K562 (cell line): ENCODE measurements at regions not wholly inside any gene's neighbourhood (a gene's known extent, or its start where the extent isn't known, plus 50 kb on each side); places are given as distances from the start of the nearest gene placed in this dataset.
A peak's percentile ranks its signal among the peaks of the same experiment; 100 is the strongest.

Experiments used
- ADNP ChIP-seq: fragments of 200-800 bp; sonication (Bioruptor generic); IDR thresholded peaks from 2 replicates; pipeline ENCODE4 v1.6.1; 2016; ENCODE audit warnings: missing genetic modification characterization, missing compliant biosample characterization
- ATF7 ChIP-seq: fragments of 450-650 bp; IDR thresholded peaks from 2 replicates; pipeline ENCODE4 v1.7.1; 2014; ENCODE audit warnings: mild to moderate bottlenecking, moderate library complexity
- JUND ChIP-seq, 2 experiments: IDR thresholded peaks; 2 replicates in 1 of 2; 3 replicates in 1 of 2; pipeline ENCODE4 v1.6.1; 2011; ENCODE audit warnings: borderline replicate concordance in 2 of 2, low read depth in 2 of 2, low read length in 2 of 2, improper control_type of control experiment in 1 of 2, missing biosample characterization in 1 of 2, missing genetic modification characterization in 1 of 2, missing genetic modification reagents in 1 of 2
- KAT7 ChIP-seq: sonication (generic); formaldehyde crosslinking; IDR thresholded peaks from 2 replicates; pipeline ENCODE4 v1.8.0; 2022; ENCODE audit warnings: missing genetic modification reagents, mild to moderate bottlenecking, borderline replicate concordance
- MAFG ChIP-seq: fragments of 450-650 bp; conservative IDR thresholded peaks from 2 replicates; pipeline ENCODE4 v1.6.1; 2016; ENCODE audit warnings: missing genetic modification characterization, missing compliant biosample characterization
- MEIS2 ChIP-seq: fragments of 450-650 bp; IDR thresholded peaks from 2 replicates; pipeline ENCODE4 v1.6.1; 2014; ENCODE audit warnings: mild to moderate bottlenecking; ENCODE audit not compliant: partially characterized antibody
- TRIM24 ChIP-seq, 2 experiments: fragments of 450-650 bp; IDR thresholded peaks; 2 replicates each; pipeline ENCODE4 v1.6.1; 2016
- ZNF253 ChIP-seq: fragments of 250-450 bp; sonication (Bioruptor Pico); conservative IDR thresholded peaks from 2 replicates; pipeline ENCODE4 v1.6.1; 2021; ENCODE audit warnings: mild to moderate bottlenecking
- TF ChIP-seq, protein P1 (sequence below), 2 experiments: IDR thresholded peaks in 1 of 2; conservative IDR thresholded peaks in 1 of 2; 2 replicates each; pipeline ENCODE4 v1.6.1; 2016; ENCODE audit warnings: low read depth in 2 of 2, mild to moderate bottlenecking in 1 of 2, missing compliant biosample characterization in 1 of 2, missing genetic modification characterization in 1 of 2, moderate library complexity in 1 of 2
- TF ChIP-seq, protein P2 (sequence below), 3 experiments: fragments of 200-800 bp in 1 of 3; fragments of 250-450 bp in 1 of 3; fragments of 450-650 bp in 1 of 3; sonication (Bioruptor Pico) in 1 of 3; sonication (Bioruptor generic) in 1 of 3; formaldehyde crosslinking in 1 of 3; IDR thresholded peaks; 2 replicates each; pipeline versions ENCODE4 v1.6.1 to v1.8.0; 2016 to 2022; ENCODE audit warnings: mild to moderate bottlenecking in 2 of 3, missing genetic modification characterization in 2 of 3, missing compliant biosample characterization in 1 of 3, moderate library complexity in 1 of 3
- TF ChIP-seq, protein P3 (sequence below): fragments of 250-450 bp; sonication (Bioruptor Pico); IDR thresholded peaks from 2 replicates; pipeline ENCODE4 v1.5.0; 2021; ENCODE audit warnings: mild to moderate bottlenecking, moderate library complexity

GRCh38 chr20:52447225-52447551 lies 255.6 kb upstream of the ZFP64 start (continued):
- TF ChIP-seq, protein P1, sequence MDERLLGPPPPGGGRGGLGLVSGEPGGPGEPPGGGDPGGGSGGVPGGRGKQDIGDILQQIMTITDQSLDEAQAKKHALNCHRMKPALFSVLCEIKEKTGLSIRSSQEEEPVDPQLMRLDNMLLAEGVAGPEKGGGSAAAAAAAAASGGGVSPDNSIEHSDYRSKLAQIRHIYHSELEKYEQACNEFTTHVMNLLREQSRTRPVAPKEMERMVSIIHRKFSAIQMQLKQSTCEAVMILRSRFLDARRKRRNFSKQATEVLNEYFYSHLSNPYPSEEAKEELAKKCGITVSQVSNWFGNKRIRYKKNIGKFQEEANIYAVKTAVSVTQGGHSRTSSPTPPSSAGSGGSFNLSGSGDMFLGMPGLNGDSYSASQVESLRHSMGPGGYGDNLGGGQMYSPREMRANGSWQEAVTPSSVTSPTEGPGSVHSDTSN (CRISPR knock-in tag; IDR thresholded peaks at IDR 0.05; ENCODE audit: low read depth): no peak
- TF ChIP-seq, protein P1 (tag; conservative IDR thresholded peaks at IDR 0.05; ENCODE audit: low read depth): 0 out of 2 replicates have a peak, but pooled peaks have one; percentile 32
- TF ChIP-seq, protein P2, sequence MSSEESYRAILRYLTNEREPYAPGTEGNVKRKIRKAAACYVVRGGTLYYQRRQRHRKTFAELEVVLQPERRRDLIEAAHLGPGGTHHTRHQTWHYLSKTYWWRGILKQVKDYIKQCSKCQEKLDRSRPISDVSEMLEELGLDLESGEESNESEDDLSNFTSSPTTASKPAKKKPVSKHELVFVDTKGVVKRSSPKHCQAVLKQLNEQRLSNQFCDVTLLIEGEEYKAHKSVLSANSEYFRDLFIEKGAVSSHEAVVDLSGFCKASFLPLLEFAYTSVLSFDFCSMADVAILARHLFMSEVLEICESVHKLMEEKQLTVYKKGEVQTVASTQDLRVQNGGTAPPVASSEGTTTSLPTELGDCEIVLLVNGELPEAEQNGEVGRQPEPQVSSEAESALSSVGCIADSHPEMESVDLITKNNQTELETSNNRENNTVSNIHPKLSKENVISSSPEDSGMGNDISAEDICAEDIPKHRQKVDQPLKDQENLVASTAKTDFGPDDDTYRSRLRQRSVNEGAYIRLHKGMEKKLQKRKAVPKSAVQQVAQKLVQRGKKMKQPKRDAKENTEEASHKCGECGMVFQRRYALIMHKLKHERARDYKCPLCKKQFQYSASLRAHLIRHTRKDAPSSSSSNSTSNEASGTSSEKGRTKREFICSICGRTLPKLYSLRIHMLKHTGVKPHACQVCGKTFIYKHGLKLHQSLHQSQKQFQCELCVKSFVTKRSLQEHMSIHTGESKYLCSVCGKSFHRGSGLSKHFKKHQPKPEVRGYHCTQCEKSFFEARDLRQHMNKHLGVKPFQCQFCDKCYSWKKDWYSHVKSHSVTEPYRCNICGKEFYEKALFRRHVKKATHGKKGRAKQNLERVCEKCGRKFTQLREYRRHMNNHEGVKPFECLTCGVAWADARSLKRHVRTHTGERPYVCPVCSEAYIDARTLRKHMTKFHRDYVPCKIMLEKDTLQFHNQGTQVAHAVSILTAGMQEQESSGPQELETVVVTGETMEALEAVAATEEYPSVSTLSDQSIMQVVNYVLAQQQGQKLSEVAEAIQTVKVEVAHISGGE (CRISPR knock-in tag; IDR thresholded peaks at IDR 0.05): 0 out of 6 replicates have a peak, but pooled peaks of 1 of the 3 experiments have one; percentile 30
- TF ChIP-seq ZNF253 (CRISPR knock-in tag) (no peak), MAFG (no peak), ADNP (tag) (no peak), TRIM24 (IDR thresholded peaks at IDR 0.05) (0 out of 4 replicates have a peak, but pooled peaks of 1 of the 2 experiments have one; percentile 7), MEIS2 (peak; percentile 37), JUND (IDR thresholded peaks at IDR 0.05; ENCODE audit: borderline replicate concordance, low read depth, low read length) (peak; percentile 11; the same call in 1 of the 2 replicates), JUND (tag; IDR thresholded peaks at IDR 0.05; ENCODE audit: borderline replicate concordance, low read depth, low read length) (no peak), KAT7 (CRISPR knock-in tag) (no peak), ATF7 (0 out of 2 replicates have a peak, but pooled peaks have one; percentile 23)
- TF ChIP-seq, protein P3, sequence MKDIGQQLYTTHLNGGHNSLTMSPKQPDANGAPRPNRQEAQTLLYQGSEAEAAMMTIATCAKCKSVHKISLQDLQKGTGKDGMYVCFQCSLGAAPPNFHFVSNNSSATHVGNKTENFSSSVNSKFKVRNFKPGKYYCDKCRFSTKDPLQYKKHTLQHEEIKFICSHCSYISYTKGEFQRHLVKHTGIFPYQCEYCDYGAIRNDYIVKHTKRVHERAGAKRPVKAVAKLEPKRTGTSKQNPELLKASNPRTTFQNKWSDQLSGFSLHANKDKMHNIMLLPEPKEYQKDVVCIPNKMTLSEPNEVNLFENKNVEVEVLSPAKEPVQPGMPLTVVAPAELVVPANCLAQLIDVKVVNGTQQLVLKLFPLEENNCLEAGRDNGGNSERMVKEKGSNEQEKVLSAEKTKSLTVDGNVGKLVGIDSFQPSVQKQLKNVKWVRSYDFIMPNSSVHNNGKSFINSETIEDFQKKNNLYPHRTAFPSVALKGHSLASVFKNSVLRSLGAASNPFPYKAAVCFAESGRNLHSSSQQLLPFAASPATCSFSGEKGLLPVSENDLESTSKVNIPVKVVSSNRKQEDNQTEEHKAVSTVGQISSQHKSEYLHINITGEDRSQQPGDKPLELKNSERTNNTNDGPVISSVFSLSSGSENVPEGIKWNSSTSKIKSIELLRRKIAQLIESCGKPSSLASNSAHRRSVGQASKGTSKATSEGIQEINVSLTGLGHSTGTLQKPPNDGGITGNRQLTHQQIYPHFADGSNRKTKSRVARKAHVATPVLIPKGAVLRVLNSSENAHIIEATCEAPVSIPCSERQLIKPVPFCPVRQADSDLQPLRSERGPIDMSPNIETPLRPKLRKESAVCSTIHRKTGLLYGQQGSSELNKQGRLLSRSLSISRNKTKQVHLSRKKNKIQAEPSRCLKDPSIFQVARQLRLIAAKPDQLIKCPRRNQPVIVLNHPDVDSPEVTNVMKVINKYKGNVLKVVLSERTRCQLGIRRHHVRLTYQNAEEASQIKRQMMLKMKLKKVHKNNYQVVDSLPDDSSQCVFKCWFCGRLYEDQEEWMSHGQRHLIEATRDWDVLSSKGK (CRISPR knock-in tag): no peak
